ENCODE measurements at regions not wholly inside any gene's neighbourhood (a gene's known extent, or its start where the extent isn't known, plus 50 kb on each side); places are given as distances from the start of the nearest gene placed in this dataset.

- TF ChIP-seq, protein P1, sequence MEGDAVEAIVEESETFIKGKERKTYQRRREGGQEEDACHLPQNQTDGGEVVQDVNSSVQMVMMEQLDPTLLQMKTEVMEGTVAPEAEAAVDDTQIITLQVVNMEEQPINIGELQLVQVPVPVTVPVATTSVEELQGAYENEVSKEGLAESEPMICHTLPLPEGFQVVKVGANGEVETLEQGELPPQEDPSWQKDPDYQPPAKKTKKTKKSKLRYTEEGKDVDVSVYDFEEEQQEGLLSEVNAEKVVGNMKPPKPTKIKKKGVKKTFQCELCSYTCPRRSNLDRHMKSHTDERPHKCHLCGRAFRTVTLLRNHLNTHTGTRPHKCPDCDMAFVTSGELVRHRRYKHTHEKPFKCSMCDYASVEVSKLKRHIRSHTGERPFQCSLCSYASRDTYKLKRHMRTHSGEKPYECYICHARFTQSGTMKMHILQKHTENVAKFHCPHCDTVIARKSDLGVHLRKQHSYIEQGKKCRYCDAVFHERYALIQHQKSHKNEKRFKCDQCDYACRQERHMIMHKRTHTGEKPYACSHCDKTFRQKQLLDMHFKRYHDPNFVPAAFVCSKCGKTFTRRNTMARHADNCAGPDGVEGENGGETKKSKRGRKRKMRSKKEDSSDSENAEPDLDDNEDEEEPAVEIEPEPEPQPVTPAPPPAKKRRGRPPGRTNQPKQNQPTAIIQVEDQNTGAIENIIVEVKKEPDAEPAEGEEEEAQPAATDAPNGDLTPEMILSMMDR (conservative IDR thresholded peaks at IDR 0.05 in 1 of 2, IDR thresholded peaks at IDR 0.05 in 1 of 2; ENCODE audit: low read depth in 1 of 2, low read length in 2 of 2), result no peak
- TF ChIP-seq EZH2 (IDR thresholded peaks at IDR 0.05; ENCODE audit: low read length, missing control alignments), result no peak
These were observed 155.5 kb upstream of the POT1 start for GRCh38 chr7:125085084-125085483.

Data from fibroblast of lung (primary cell).